Non-pigmented ciliary epithelial cell (primary cell): ENCODE measurements at regions not wholly inside any gene's neighbourhood (a gene's known extent, or its start where the extent isn't known, plus 50 kb on each side); places are given as distances from the start of the nearest gene placed in this dataset.
"Not testable (repeated sequence)": the region's sequence is repeated elsewhere in the genome, so short reads cannot be mapped to it uniquely, and the experiment has no call there.

ENCODE experiments used
- DNase-seq: peaks from one replicate; pipeline ENCODE4 v3.0.0-alpha.2; 2010; ENCODE audit warnings: low read depth

DNA sequence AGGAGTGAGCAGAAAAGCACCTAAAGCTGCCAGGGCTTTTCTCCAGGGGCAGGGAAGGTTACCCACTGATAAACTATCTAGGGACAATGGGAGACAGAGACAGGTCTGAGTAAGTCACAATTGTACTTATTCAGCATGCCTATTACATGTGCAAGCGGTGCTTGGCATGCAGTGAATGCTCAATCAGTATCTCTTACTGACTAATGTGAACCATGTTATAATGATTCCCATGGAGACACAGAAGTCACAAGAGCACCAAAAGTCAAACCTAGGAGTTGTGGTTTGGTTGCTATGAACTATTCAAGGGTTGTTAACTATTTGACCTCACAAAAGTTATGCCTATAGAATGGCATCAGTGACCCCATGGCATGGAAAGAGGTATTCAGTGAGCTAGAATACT, 50.0 kb upstream of the RASGRP1 start:
- DNase-seq = no peak

DNA sequence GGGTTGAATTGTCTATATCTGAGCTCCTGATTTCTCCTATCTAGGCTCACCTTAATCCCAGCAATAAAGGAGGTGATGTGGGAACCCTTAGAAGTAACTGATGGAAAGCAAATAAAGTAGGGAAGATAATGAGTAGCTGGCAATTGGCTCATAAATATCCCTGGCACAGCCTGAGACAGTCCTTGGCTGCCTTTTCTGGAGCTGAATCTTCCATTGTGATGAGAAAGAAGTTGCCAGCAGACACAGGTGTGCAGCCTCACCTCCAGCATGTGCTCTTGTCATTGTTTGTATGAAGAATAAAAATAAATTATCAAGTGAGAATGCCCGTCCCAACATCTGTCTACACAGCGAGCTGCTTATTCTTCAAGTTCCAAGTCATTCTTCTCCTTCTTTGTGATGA, 53.2 kb upstream of the RASGRP1 start:
- DNase-seq = no peak

DNA sequence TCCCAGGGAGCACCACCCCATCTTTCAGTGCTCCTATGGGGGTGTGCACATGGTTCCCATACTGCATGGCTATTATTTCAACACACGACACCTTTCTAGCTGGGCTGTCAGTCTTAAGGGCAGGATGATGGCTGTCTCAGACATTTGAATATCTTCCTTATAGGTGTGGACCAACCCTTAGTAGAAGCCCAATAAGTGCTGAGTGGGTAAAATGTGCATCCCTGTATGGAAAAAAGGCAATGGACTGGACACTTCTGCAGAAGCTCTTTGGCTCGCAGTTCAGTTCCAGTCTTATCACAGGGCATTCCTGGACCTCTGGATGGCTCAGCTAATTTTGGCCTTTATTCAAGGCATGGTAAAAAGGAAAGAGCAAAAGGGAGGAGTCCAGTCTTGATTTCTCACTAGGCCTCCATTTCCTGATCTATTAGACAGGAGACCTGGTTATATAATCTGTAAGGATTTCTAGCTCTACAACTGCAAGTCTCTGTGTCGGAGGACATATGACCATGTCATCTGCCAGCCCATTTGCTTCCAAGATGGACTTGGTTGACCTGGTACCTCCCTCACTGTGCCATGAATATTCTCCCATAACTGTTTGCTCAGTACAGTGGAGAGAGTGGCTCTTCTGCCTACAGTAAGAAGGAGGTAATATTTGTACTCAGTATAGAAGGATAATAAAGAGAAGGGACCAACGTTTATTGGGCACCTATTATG, 53.8 kb upstream of the RASGRP1 start:
- DNase-seq = no peak

DNA sequence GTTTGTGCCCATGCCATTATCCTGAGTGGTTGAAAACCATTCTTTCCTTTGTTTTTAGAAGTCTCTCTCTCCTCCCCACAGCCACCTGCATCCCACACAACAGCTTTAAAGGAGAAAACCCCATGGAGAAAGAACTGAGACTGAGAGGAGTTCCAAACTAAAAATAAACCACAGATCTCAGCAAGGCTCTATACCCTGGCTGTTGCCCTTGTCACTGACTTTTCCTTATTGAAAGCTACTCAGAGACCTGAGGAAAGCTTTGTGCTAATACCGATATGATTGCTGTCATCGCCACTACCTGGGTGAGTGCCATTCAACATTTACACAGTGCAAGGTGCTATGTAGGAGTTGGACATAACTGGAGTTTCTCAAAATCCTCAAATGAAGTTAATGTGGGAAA, 55.5 kb upstream of the RASGRP1 start:
- no peak for DNase-seq

DNA sequence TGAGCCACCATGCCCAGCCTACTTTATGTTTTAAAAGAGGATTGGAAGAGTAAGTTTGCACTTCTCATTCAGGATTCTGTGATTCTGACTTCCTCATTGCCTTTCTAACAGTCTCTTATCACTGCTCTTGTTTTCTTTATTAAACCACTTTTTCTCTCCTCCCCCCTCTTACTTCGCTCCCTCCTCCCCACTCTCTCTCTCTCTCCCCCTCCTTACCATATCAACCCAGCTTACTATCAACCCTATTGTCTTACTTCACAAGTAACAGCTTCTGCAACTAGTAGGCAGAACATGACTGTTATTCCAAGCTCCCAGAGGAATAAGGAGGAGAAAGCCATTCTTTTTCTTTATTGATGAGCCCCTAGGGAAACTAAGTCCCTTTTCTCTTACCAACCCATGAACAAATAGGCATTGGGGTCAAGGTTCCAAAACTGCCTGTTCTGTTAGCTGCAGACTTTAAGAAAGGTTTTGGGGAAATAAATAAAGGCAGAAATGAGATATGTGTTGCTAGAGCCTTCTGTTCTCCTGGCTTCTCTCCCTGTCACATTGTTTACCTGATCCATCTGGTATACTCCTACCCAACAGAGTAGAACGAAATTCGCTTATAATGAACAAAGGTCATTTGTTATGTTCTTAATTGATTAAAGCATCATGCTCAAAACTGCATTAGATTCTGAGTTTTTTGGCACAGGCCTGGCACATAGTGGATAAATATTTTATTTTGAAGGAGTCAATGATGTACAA, 56.4 kb upstream of the RASGRP1 start:
- DNase-seq = no peak

DNA sequence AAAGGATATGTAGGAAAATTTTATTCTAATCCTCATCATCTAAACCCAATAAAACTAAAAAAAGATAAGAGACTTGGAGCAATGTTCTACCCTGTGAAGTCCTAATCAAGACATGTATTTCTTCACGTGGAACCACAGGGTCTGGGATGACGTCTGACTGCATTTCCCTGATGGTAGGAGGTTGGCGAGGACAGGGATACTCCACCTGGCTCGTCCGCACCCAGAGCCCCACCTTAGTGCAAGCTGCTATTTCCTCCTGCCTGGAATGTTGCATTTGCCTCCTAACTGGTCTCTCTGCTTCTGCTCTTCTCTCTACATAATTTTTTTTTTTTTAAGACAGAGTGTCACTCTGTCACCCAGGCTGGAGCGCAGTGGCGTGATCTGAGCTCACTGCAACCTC, 57.7 kb upstream of the RASGRP1 start:
- DNase-seq = no peak

DNA sequence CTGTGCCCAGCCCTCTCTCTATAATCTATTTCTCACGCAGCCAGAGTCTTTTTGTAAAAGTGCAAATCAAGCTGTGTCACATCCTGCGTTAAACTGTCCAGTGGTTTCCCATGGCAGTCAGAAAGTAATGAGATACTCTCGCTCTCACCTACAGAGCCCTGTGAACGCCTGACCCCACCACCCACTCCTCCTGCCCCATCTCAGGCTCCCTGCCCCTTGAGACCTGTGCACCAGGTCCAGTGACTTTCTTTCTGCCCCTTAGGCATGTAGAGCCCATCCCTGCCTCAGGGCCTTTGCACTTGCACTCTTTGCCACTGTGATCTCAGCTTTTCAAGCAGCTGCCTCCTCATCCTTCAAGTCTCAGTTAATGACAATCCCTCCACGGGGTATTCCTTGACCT, 58.3 kb upstream of the RASGRP1 start:
- DNase-seq = no peak

DNA sequence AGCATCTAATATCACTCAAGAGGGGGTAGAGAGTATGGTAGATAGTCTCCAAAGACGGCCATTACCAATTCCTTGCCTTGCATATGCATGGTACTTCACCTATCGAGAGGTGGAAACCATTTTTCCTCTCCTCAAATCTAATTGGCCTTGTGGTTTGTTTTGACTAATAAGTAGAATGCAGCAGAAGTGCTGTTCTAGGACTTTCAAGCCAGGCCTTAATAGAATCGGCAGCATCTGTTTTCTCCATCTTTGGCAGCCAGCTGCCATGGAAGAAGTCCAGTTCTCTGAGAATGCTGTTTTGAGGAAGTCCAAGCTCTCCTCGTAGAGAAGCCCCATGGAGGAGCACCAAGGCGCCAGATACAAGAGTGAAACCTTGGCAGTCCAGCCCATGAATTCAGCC, 59.1 kb upstream of the RASGRP1 start:
- no peak for DNase-seq

DNA sequence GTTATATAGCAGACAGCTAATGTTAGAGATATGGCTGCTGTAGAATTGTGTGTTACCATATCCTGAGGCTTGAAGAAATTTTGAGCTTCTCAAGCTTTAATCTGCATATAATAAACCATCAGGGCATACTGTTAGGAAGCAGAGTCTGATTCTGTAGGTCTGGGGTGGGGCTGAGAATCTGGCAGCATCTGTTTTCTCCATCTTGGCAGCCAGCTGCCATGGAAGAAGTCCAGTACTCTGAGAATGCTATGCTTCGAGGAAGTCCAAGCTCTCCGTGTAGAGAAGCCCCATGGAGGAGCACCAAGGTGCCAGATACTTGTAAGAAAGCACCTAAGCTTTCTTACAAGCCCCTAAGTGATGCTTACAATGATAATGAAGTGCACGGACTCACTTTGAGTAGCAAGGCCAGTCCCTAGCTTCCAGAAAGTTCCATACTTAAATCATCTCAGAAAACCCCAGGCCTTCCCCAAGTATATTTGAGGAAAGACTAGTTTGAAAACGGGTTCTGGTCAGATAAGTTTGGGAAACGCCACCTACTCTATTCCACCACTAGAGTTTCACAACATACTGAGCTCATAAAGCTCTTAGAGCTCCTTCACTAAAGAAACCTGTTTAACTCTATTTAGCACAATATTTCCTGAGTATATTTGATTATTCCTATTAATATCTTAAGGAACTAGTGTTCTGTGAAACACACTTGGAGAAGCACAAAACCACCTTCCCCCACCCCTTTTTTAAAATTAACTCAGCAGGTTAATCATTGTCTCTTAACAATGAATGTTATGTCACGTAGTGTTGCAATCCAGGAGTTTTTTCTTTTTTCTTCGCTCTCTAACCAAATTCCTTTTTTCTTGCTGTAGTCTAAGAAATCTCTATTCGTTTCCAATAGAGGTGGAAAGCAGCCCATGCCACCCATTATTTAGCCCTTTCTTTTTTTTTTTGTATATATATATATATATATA, 59.9 kb upstream of the RASGRP1 start:
- DNase-seq = no peak

DNA sequence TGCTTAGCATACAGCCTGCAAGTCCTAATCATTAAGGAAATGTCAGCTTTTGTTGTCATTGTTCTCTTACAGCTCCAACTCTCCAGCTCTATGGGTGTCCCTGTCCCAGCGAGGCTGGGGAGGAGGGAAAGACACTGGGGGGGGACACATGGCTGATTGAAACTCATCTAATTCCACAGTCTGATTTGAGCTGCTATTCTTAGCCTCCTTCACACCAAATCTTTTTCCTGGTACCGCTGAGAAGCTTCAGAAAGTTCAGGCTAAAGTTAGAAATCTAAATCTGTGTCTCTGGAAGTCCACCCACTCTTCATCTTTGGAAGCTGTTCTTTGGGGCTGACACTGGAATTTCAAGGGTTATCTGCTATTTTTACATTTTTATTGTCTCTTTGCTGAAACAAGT, 61.3 kb upstream of the RASGRP1 start:
- no peak for DNase-seq

DNA sequence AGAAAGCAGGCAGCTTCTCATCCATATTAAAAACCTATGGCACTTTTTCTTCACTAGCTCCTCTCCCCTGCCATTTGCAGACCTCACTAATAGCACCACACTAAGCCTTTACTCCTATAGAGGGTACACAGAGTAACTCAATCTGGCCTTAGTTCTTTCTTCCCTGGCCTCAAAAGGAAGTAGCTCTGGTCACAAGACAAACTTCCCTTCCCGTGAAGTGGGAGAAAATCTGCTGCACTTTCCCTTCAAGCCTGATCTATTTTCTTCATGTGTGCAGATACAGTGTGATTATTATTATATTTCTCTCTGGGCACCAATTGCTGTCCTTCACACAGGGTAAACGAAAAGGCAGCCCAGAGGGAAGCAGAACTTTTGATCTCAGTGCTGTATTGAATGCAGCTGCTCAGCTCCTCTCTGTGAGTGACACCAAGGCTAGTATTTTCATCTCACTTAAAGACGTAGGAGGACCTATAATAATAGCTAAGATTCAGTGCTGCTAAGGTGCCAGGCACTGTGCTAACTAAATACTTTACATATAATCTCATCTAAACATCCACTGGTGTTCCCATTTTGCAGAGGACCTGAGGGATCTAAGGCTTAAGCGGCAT, 61.9 kb upstream of the RASGRP1 start:
- DNase-seq = no peak

DNA sequence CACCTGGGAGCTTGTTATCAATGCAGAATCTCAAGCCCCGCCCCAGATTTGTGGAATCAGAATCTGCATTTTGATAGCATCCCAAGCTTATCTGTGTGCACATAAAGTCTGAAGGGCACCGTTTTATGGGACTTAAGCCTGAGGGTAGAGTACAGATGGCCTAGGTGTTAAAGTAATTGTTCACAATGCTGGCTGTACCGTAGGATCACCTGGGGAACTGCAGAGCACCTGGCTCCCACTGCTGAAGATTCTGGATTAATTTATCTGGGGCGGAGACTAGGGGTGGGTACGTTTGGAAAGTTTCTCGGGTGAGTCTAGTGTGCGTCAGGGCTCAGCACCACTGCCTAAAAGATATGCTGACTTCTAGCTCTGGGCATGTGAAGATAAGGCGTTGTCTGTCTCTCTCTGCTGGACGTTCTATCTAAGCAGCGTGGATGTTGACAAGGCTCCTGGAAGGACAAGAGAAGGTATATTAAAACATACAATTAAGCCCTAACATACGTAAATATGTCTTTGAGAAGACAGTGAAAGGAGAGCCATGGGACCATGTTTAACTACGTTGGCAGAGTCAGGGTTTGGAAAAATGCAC, 63.2 kb upstream of the RASGRP1 start:
- DNase-seq = no peak

DNA sequence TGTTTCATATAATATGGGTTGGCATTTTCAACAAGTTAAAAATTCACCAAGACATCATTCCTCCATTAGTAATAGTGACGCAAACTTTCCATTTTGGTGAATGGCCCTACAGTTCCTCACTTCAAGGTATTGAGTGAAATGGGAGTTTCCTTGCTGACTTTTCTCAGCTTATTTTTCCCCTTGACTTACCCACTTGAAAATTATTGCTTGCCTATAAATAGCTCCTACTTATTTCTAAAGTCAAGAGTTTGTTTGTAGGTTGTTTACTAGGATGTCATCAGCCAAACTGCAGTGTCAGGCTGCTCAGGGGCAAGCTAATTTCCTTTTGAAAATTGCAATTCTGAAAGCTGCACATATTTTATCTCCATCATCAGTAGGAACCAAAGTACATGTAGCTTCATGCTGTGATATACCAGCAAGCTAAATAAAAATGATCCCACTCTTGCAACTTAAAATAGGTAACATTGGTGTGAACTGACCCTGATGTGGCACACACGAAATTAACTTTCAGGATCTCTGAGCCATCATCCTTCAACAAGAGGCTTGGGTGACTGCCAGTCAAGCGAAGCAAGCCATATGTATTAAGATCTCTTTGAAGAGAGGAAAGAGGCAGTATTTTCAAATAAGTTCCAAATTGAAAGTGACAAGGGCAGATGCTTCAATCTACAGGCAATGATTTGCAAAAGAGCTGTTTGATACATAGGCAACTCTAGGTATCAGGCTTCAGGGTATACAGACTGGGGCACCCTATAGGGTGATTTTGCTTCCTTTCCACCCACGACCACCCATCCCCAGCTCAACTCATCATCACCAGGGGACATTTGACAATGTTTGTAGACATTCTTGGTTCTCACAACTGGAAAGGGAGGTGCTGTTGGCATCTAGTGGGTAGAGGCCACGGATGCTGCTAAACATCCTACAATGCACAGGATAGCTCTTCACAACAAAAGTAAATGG, 66.8 kb upstream of the RASGRP1 start:
- DNase-seq = no peak

DNA sequence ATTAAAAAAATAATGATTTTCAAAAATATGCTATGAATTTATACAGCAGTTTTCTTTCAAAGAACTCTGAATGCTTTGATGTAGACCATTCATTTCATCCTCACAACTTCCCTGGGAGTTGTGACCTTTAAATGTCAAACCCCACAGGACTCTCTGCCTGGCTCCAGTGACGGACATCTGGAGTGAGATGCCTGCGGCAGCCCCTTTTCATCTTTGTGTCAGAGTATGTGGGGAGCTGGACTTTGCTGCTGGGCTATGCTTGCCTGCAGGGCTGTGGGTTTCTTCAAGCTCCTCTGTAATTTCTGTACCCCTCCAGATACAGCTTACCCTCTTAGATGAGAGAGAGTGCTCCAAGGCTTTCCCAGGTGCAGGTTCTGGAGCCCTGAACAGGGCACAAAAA, 70.6 kb upstream of the RASGRP1 start:
- no peak for DNase-seq

DNA sequence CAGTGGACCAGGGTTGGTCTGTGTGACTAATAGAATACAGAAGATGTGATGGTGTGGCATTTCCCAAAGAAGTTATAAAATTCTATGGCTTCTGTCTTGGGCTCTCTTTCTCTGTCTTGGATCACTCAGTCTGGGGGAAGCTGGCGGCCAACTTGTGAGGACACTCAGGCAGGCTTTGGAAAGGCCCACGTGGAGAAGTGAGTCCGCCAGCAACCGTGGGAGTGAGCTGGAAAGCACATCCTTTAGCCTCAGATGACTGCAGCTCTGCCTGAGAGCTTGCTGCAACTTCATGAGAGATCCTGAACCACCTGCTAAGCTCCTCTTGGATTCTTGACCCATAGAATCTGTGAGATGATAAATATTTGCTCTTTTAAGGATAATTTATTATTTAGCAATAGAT, 72.0 kb upstream of the RASGRP1 start:
- no peak for DNase-seq

DNA sequence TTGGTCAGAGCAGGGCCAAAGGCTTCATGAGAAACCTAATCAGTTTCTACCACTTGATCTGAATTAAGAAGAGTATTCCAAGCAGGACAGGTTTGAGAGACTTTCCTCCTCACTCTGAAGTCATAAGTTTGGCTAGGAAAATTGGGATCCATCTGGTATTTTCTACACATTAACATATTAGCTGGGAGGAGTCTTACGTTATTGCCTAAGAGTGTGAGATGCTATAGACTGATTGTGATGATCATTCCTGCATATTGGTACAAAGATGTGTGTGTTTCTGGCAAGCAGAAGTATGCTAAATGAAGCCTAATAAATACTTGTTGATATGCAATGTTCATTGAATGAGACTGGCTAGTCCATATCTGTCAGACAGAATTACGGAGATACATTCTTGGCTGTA, 73.5 kb upstream of the RASGRP1 start:
- DNase-seq = no peak

DNA sequence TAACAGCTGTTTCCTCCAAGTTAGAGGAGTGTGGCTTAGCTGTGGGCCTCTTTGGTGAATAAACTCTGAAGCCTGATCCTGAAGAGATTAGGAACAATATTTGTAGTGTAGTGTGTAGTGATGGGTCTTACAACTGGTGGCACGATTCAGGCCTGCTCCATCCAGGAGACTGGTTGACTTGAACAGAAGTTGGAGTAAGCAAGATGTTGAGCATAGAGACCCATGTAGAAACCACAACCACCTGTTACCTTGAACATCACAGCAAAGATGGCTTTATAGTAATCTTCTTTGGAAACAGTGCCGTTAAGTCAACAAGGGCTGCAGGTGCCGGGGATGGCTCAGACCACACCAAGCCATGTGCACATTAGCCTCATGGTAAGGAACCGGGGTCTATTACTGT, 74.2 kb upstream of the RASGRP1 start:
- no peak for DNase-seq

DNA sequence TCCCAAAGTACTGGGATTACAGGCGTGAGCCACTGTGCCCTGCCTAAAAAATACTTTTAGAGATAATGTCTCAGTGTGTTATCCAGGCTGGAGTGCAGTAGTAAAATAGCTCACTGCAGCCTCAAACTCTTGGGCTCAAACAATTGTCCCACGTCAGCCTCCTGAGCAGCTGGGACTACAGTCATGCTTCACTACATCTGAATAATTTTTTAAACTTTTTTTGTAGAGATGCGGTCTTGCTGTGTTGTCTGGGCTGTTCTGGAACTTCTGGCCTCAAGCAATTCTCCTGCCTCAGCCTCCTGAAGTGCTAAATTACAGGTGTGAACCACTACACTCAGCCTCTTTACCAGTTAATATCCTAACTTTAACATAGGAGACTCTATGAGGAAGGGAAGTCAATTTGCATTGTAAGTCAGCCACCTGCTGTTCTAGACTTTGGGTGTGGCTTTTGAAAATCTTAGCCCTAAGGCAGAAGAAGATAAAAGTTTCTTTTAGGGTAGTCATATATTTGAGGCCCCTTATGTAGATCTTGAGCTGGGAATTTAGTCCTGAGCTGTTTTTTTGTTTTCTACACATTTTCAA, 78.2 kb upstream of the RASGRP1 start:
- DNase-seq = no peak

DNA sequence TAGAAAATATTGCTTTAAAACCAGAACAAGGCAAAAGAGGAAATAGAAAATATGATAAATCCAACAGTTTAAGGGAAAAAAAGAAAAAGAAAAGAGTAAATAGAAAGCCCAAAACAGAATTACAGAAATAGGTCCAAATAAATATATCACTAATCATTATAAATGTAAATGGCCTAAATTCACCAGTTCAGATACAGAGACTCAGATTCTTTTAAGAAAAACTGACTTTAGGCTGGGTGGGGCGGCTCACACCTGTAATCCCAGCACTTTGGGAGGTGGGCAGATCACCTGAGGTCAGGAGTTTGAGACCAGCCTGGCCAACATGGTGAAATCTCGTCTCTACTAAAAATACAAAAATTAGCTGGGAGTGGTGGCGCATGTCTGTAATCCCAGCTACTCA, 79.7 kb upstream of the RASGRP1 start:
- not testable (repeated sequence) for DNase-seq

DNA sequence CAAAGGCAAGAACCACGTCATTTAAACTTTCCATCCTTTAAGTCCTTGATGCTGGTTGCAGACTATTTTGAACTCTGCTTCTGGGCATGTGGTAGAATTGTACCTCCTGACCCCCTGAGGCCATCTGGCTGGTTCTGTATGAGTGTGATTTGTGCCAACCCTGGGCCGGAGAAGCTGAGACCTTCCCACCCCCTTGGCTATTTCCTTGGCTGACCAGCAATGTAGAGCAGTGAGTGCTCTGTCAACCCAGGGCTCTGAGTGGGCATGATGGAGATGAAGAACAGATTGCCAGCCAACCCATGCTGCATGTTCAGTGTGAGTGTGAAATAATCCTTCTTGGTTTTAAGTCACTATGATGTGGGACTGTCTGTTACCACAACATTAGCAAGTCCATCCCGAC, 82.1 kb upstream of the RASGRP1 start:
- DNase-seq = no peak
